GM12878 (cell line): ENCODE measurements at regions not wholly inside any gene's neighbourhood (a gene's known extent, or its start where the extent isn't known, plus 50 kb on each side); places are given as distances from the start of the nearest gene placed in this dataset.

Experiments used
- ATAC-seq: fragments of 200-7000 bp; cut with Tn5 transposase; 3 replicates; pipeline ENCODE4 v1.9.1; 2020; ENCODE audit warnings: mild to moderate bottlenecking, moderate library complexity
- BruUV-seq: library from RNA; stranded (reverse); fragments of 400-500 nt; replicated peaks from 2 replicates; lab custom pipeline; 2021; lab: Mats Ljungman, UMichigan
- CTCF ChIA-PET: fragments of 300-600 bp; sonication (Branson Sonifier 250); formaldehyde crosslinking; extraction: SDS; loops from one replicate; lab custom pipeline; 2021; ENCODE audit warnings: inconsistent platforms; lab: Yijun Ruan, JAX
- POLR2A ChIA-PET: fragments of 350-600 bp; formaldehyde crosslinking; extraction: SDS; loops from one replicate; lab custom pipeline; 2021; ENCODE audit warnings: inconsistent platforms; lab: Charles Lee
- RAD21 ChIA-PET: fragments of 300-600 bp; sonication (Branson Sonifier 250); formaldehyde crosslinking; loops from one replicate; lab custom pipeline; 2023; ENCODE audit warnings: antibody characterized with exemption; ENCODE audit not compliant: unreplicated experiment; lab: Charles Lee
- SMC1A ChIA-PET: fragments of 300-600 bp; sonication (Branson Sonifier 250); formaldehyde crosslinking; loops from one replicate; lab custom pipeline; 2023; ENCODE audit not compliant: unreplicated experiment, uncharacterized antibody; lab: Charles Lee
- DNase-seq: peaks from one replicate; pipeline ENCODE4 v3.0.0-alpha.2; 2011; ENCODE audit warnings: low read depth, low spot score
- FAIRE-seq: peaks from 3 replicates; lab custom pipeline; 2011; peaks lifted over from hg19 to GRCh38; lab: Jason Lieb, UNC
- H2AFZ ChIP-seq: 2 replicates; pipeline ENCODE4 v1.6.0; 2011; ENCODE audit warnings: low read depth, low read length, control low read depth; ENCODE audit not compliant: control insufficient read depth
- H3K27ac ChIP-seq: 2 replicates; pipeline ENCODE4 v1.5.1; 2011; ENCODE audit warnings: control low read depth; ENCODE audit not compliant: control insufficient read depth, insufficient read depth
- H3K27me3 ChIP-seq, 2 experiments: replicated peaks in 1 of 2; 2 replicates each; pipeline versions ENCODE4 v1.6.0 to v1.6.1; 2011; ENCODE audit warnings: low read length in 1 of 2; ENCODE audit not compliant: control insufficient read depth in 2 of 2, insufficient read depth in 2 of 2
- H3K36me3 ChIP-seq, 2 experiments: 2 replicates each; pipeline ENCODE4 v1.5.1; 2011; ENCODE audit warnings: low read length in 1 of 2; ENCODE audit not compliant: control insufficient read depth in 2 of 2, insufficient read depth in 2 of 2
- H3K4me1 ChIP-seq: 2 replicates; pipeline ENCODE4 v1.6.1; 2011; ENCODE audit warnings: mild to moderate bottlenecking, low read length, moderate library complexity, mixed read lengths; ENCODE audit not compliant: control insufficient read depth, insufficient read depth
- H3K4me2 ChIP-seq: 2 replicates; pipeline ENCODE4 v1.6.0; 2011; ENCODE audit warnings: control low read depth; ENCODE audit not compliant: control insufficient read depth, insufficient read depth
- H3K4me3 ChIP-seq: fragments of 200-600 bp; sonication (generic); 2 replicates; pipeline ENCODE4 v1.5.1; 2016
- H3K79me2 ChIP-seq: 2 replicates; pipeline ENCODE4 v1.6.0; 2011; ENCODE audit warnings: low read length; ENCODE audit not compliant: control insufficient read depth, insufficient read depth
- H3K9ac ChIP-seq: 2 replicates; pipeline ENCODE4 v1.8.0; 2011; ENCODE audit warnings: low read length, control low read depth, mixed read lengths; ENCODE audit not compliant: control insufficient read depth, insufficient read depth
- H3K9me3 ChIP-seq: replicated peaks from 3 replicates; pipeline ENCODE4 v1.5.1; 2011; ENCODE audit warnings: mild to moderate bottlenecking, low read length; ENCODE audit not compliant: control insufficient read depth, insufficient read depth
- H4K20me1 ChIP-seq: 2 replicates; pipeline ENCODE4 v1.6.0; 2011; ENCODE audit not compliant: control insufficient read depth, insufficient read depth
- CHD2 ChIP-seq: IDR thresholded peaks from 2 replicates; pipeline ENCODE4 v1.6.1; 2011; ENCODE audit warnings: low read depth, low read length, improper control_type of control experiment, borderline replicate concordance
- KAT2A ChIP-seq: conservative IDR thresholded peaks from 2 replicates; pipeline ENCODE4 v1.6.1; 2011; ENCODE audit warnings: low read depth, low read length; ENCODE audit not compliant: control insufficient read depth
- MEF2A ChIP-seq: IDR thresholded peaks from 2 replicates; pipeline ENCODE4 v1.6.1; 2011; ENCODE audit warnings: low read depth, mild to moderate bottlenecking, low read length, moderate library complexity; ENCODE audit not compliant: insufficient read depth
- RBBP5 ChIP-seq: fragments of 200-600 bp; sonication (generic); conservative IDR thresholded peaks from 2 replicates; pipeline ENCODE4 v1.6.1; 2016
- REST ChIP-seq: IDR thresholded peaks from 2 replicates; pipeline ENCODE4 v1.6.1; 2012; ENCODE audit warnings: mild to moderate bottlenecking, low read depth, low read length
- TCF3 ChIP-seq: IDR thresholded peaks from 2 replicates; pipeline ENCODE4 v1.6.1; 2012; ENCODE audit warnings: low read depth, mild to moderate bottlenecking, low read length, borderline replicate concordance; ENCODE audit not compliant: insufficient read depth
- whole genome bisulfite sequencing: methylation state at CpG from one replicate; pipeline ENCODE4 v1.1.6; 2016; ENCODE audit warnings: low lambda C conversion rate; ENCODE audit not compliant: insufficient replicate concordance, insufficient coverage; ENCODE audit errors: missing lambda C conversion rate; 5-methylcytosine and 5-hydroxymethylcytosine counted together
- in situ Hi-C: fragments of 300-500 bp; cut with MboI; formaldehyde crosslinking; loops from 9 replicates; pipeline ENCODE4 v1.14.3; 2018; ENCODE audit warnings: mixed read lengths
- intact Hi-C: fragments of 100-400 bp; cut with micrococcal nuclease; formaldehyde crosslinking; loops from one replicate; pipeline ENCODE4 v1.14.2; 2022; ENCODE audit not compliant: unreplicated experiment
- TF ChIP-seq, protein P1 (sequence below): IDR thresholded peaks from 2 replicates; pipeline ENCODE4 v1.6.1; 2011; ENCODE audit warnings: low read depth, mild to moderate bottlenecking, low read length, moderate library complexity, borderline replicate concordance; ENCODE audit errors: extremely low read depth
- TF ChIP-seq, protein P2 (sequence below): fragments of 450-650 bp; IDR thresholded peaks from 2 replicates; pipeline ENCODE4 v1.6.1; 2016; ENCODE audit warnings: mild to moderate bottlenecking
- TF ChIP-seq, protein P3 (sequence below), 3 experiments: IDR thresholded peaks in 2 of 3; conservative IDR thresholded peaks in 1 of 3; 2 replicates each; pipeline ENCODE4 v1.5.1; 2011; ENCODE audit warnings: low read depth in 3 of 3, low read length in 3 of 3, mild to moderate bottlenecking in 3 of 3, control low read depth in 2 of 3, moderate library complexity in 2 of 3, inconsistent platforms in 1 of 3, mixed read lengths in 1 of 3; ENCODE audit not compliant: control insufficient read depth in 2 of 3, insufficient read depth in 1 of 3; ENCODE audit errors: extremely low read depth in 1 of 3

DNA sequence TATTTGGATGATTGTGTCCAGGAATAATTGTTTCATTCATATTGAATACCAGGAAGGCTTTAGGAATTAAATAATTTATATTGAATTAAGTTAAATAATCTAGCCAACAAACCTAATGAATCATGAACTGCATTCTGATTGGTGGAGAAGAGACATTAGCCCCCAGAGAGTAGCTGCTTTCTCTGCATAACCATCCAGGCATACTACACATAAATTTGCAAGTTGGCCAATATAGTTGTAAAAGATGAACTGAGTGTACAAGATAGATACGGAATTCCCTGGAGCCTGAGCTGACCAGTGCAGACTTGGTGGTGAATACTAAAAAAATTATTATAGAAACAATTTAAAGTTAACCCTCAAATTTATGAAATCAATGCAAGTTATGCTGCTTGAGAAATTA lies 311.8 kb upstream of the KIF2A start (continued):
- TF ChIP-seq, protein P1, sequence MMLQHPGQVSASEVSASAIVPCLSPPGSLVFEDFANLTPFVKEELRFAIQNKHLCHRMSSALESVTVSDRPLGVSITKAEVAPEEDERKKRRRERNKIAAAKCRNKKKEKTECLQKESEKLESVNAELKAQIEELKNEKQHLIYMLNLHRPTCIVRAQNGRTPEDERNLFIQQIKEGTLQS: no peak
- TF ChIP-seq TCF3 (no peak), RBBP5 (no peak)

GRCh38 chr5:61995486-61995885 lies 310.5 kb upstream of the KIF2A start:
- ChIA-PET RAD21 (no interaction called here), POLR2A (no interaction called here), CTCF (no interaction called here), SMC1A (no interaction called here)
- H3K27ac ChIP-seq: no peak overlapping the region
- WGBS: 0% methylated on average over 2 of the region's 2 CpGs
- no TSS peak for BruUV-seq
- DNase-seq (no peak), ATAC-seq (no peak), FAIRE-seq (no peak)
- no peak overlapping the region for H3K4me3 ChIP-seq
- H3K9ac ChIP-seq: no peak overlapping the region
- in situ Hi-C loops: no loop called here
- no peaks in the 10 kb centered on the region for H3K4me1 ChIP-seq
- intact Hi-C loops: no loop called here
- TF ChIP-seq REST (no peak), KAT2A (no peak), MEF2A (no peak), CHD2 (no peak)
- TF ChIP-seq, protein P2, sequence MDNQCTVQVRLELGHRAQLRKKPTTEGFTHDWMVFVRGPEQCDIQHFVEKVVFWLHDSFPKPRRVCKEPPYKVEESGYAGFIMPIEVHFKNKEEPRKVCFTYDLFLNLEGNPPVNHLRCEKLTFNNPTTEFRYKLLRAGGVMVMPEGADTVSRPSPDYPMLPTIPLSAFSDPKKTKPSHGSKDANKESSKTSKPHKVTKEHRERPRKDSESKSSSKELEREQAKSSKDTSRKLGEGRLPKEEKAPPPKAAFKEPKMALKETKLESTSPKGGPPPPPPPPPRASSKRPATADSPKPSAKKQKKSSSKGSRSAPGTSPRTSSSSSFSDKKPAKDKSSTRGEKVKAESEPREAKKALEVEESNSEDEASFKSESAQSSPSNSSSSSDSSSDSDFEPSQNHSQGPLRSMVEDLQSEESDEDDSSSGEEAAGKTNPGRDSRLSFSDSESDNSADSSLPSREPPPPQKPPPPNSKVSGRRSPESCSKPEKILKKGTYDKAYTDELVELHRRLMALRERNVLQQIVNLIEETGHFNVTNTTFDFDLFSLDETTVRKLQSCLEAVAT: no peak
- TF ChIP-seq, protein P3, sequence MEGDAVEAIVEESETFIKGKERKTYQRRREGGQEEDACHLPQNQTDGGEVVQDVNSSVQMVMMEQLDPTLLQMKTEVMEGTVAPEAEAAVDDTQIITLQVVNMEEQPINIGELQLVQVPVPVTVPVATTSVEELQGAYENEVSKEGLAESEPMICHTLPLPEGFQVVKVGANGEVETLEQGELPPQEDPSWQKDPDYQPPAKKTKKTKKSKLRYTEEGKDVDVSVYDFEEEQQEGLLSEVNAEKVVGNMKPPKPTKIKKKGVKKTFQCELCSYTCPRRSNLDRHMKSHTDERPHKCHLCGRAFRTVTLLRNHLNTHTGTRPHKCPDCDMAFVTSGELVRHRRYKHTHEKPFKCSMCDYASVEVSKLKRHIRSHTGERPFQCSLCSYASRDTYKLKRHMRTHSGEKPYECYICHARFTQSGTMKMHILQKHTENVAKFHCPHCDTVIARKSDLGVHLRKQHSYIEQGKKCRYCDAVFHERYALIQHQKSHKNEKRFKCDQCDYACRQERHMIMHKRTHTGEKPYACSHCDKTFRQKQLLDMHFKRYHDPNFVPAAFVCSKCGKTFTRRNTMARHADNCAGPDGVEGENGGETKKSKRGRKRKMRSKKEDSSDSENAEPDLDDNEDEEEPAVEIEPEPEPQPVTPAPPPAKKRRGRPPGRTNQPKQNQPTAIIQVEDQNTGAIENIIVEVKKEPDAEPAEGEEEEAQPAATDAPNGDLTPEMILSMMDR (IDR thresholded peaks at IDR 0.05 in 2 of 3, conservative IDR thresholded peaks at IDR 0.05 in 1 of 3; ENCODE audit: control insufficient read depth in 2 of 3, extremely low read depth in 1 of 3, insufficient read depth in 1 of 3, low read depth in 3 of 3, low read length in 3 of 3): no peak
- no peak overlapping the region for H2AFZ ChIP-seq
- no peaks in the 10 kb centered on the region for H3K36me3 ChIP-seq
- no peaks in the 10 kb centered on the region for H3K27me3 ChIP-seq
- no peaks in the 10 kb centered on the region for H3K9me3 ChIP-seq
- H4K20me1 ChIP-seq: no peaks in the 10 kb centered on the region
- H3K4me2 ChIP-seq: no peak overlapping the region
- no peaks in the 10 kb centered on the region for H3K79me2 ChIP-seq
